Breast epithelium (tissue), 3 donors: ENCODE measurements at regions not wholly inside any gene's neighbourhood (a gene's known extent, or its start where the extent isn't known, plus 50 kb on each side); places are given as distances from the start of the nearest gene placed in this dataset.

Source experiments
- POLR2A ChIP-seq: fragments of 450-650 bp; IDR thresholded peaks from one replicate; pipeline ENCODE4 v1.6.1; 2016; ENCODE audit warnings: antibody characterized with exemption, mild to moderate bottlenecking, moderate library complexity
- POLR2AphosphoS5 ChIP-seq, 3 donors: sonication (generic); formaldehyde crosslinking; IDR thresholded peaks; one replicate each; pipeline ENCODE4 v1.6.1; 2017; ENCODE audit warnings: antibody characterized with exemption in 3 of 3
- TF ChIP-seq, protein P1 (sequence below), 3 donors: fragments of 450-650 bp; IDR thresholded peaks; one replicate each; pipeline ENCODE4 v1.5.1; 2016 to 2017; ENCODE audit warnings: antibody characterized with exemption in 3 of 3, mild to moderate bottlenecking in 3 of 3, moderate library complexity in 3 of 3

GRCh38 chr5:172544371-172545095, 90.2 kb upstream of the SH3PXD2B start:
- TF ChIP-seq, protein P1, sequence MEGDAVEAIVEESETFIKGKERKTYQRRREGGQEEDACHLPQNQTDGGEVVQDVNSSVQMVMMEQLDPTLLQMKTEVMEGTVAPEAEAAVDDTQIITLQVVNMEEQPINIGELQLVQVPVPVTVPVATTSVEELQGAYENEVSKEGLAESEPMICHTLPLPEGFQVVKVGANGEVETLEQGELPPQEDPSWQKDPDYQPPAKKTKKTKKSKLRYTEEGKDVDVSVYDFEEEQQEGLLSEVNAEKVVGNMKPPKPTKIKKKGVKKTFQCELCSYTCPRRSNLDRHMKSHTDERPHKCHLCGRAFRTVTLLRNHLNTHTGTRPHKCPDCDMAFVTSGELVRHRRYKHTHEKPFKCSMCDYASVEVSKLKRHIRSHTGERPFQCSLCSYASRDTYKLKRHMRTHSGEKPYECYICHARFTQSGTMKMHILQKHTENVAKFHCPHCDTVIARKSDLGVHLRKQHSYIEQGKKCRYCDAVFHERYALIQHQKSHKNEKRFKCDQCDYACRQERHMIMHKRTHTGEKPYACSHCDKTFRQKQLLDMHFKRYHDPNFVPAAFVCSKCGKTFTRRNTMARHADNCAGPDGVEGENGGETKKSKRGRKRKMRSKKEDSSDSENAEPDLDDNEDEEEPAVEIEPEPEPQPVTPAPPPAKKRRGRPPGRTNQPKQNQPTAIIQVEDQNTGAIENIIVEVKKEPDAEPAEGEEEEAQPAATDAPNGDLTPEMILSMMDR (IDR thresholded peaks at IDR 0.05), result no peak
- no peak for TF ChIP-seq POLR2AphosphoS5 (IDR thresholded peaks at IDR 0.05)
- TF ChIP-seq POLR2A, result no peak
